ENCODE measurements at regions not wholly inside any gene's neighbourhood (a gene's known extent, or its start where the extent isn't known, plus 50 kb on each side); places are given as distances from the start of the nearest gene placed in this dataset.
A peak's percentile ranks its signal among the peaks of the same experiment; 100 is the strongest.

GRCh38 chr1:106960412-106960811 lies 96.1 kb upstream of the PRMT6 start:
- H3K9me3 Mint-ChIP-seq: no peaks in the 10 kb centered on the region
- H3K27ac Mint-ChIP-seq: no peak overlapping the region

GRCh38 chr1:106961646-106962045 lies 94.8 kb upstream of the PRMT6 start:
- Mint-ChIP-seq H3K27ac (no peak overlapping the region), H3K27me3 (peaks cover 0 to 3% of the 10 kb centered on the region in 2 donors), H3K4me3 (no peak overlapping the region), H3K9me3 (no peaks in the 10 kb centered on the region), H3K4me1 (no peaks in the 10 kb centered on the region), H3K36me3 (no peaks in the 10 kb centered on the region)
- ATAC-seq (replicated peaks): no peak
- DNase-seq: no peak

More at GRCh38 chr1:106960412-106960811, 96.1 kb upstream of the PRMT6 start:
- DNase-seq (no peak), ATAC-seq (replicated peaks) (no peak)
- Mint-ChIP-seq H3K27me3 (peaks cover 7 to 8% of the 10 kb centered on the region in 2 donors), H3K4me3 (no peak overlapping the region), H3K4me1 (no peaks in the 10 kb centered on the region), H3K36me3 (no peaks in the 10 kb centered on the region)

DNA sequence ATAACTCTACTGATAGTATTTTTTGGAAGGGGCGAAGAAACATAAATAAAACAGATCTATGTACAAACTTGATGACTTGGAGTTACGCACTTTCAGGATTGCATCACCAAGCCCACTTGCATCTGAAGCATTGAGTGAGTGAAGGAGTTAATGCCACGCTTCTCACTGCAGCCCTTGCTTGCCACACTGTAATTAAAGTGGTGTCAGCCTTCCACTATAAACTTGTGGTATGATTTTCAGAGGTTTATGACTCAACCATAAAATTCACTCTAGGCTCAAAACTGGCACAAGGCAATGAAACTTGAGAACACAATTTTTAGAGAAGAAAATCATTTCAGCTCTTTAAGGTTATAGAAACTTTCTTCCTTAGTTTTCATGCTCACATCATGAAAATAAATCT lies 93.9 kb upstream of the PRMT6 start:
- H3K9me3 Mint-ChIP-seq: no peaks in the 10 kb centered on the region
- H3K27ac Mint-ChIP-seq: no peak overlapping the region
- no peaks in the 10 kb centered on the region for H3K4me1 Mint-ChIP-seq
- H3K27me3 Mint-ChIP-seq: peaks cover 0 to 3% of the 10 kb centered on the region in 2 donors
- DNase-seq (no peak), ATAC-seq (replicated peaks) (no peak)
- no peak overlapping the region for H3K4me3 Mint-ChIP-seq
- no peaks in the 10 kb centered on the region for H3K36me3 Mint-ChIP-seq

DNA sequence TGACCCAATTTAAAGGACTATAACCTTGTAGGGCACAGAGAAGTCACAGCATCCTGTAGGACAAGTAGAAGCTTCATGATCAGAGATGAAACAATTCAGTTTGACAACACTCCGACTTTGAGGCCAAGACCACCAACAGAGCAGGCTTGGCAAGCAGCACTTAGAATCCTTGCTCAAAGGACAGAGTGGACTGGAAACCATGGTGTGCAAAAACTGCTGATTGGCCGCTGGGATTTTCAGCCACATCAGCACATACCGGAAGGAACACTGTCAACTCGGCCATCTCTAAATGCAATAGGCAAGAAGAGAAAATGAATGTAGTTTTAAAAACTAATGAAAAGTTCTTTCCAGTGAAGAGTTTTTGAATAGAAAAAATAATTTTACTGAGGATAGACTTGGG lies 92.0 kb upstream of the PRMT6 start:
- no peaks in the 10 kb centered on the region for H3K36me3 Mint-ChIP-seq
- H3K27me3 Mint-ChIP-seq: no peaks in the 10 kb centered on the region
- no peak overlapping the region for H3K27ac Mint-ChIP-seq
- DNase-seq (no peak), ATAC-seq (replicated peaks) (no peak)
- H3K9me3 Mint-ChIP-seq: no peaks in the 10 kb centered on the region
- no peak overlapping the region for H3K4me3 Mint-ChIP-seq
- no peaks in the 10 kb centered on the region for H3K4me1 Mint-ChIP-seq

- Mint-ChIP-seq H3K27me3 (no peaks in the 10 kb centered on the region), H3K36me3 (no peaks in the 10 kb centered on the region), H3K4me1 (no peaks in the 10 kb centered on the region), H3K9me3 (no peaks in the 10 kb centered on the region), H3K27ac (no peak overlapping the region), H3K4me3 (no peak overlapping the region)
- DNase-seq (no peak), ATAC-seq (replicated peaks) (no peak)
Observed at GRCh38 chr1:106968644-106969043, 87.8 kb upstream of the PRMT6 start.

GRCh38 chr1:106969731-106970130 lies 86.7 kb upstream of the PRMT6 start:
- ATAC-seq (replicated peaks) (no peak), DNase-seq (no peak)
- Mint-ChIP-seq H3K27me3 (no peaks in the 10 kb centered on the region), H3K4me3 (no peak overlapping the region), H3K9me3 (no peaks in the 10 kb centered on the region), H3K36me3 (no peaks in the 10 kb centered on the region), H3K27ac (no peak overlapping the region), H3K4me1 (no peaks in the 10 kb centered on the region)

DNA sequence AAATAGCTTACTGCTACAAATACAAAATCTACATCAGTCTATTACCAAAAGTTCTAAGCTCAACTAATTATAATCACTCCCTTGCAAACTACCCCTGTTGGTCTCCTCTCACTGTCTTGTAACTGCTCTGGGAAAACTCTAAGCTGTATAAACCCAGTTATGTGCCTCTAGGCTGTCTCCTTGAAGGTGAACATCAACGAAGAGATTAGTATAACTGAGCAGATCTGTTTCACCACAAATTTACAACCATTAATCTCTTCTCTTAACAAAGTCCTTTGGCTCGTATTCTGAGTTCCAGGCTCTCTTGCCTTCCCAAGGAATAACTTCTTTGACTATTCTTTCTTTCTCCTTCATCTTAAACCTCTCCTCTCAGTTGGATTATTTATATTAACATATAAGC lies 84.4 kb upstream of the PRMT6 start:
- no peaks in the 10 kb centered on the region for H3K4me1 Mint-ChIP-seq
- DNase-seq (no peak), ATAC-seq (replicated peaks) (no peak)
- H3K27me3 Mint-ChIP-seq: no peaks in the 10 kb centered on the region
- no peak overlapping the region for H3K4me3 Mint-ChIP-seq
- H3K9me3 Mint-ChIP-seq: no peaks in the 10 kb centered on the region
- H3K36me3 Mint-ChIP-seq: no peaks in the 10 kb centered on the region
- no peak overlapping the region for H3K27ac Mint-ChIP-seq

GRCh38 chr1:106975944-106976343 lies 80.5 kb upstream of the PRMT6 start:
- no peaks in the 10 kb centered on the region for H3K4me1 Mint-ChIP-seq
- no peaks in the 10 kb centered on the region for H3K36me3 Mint-ChIP-seq
- no peak overlapping the region for H3K27ac Mint-ChIP-seq
- H3K27me3 Mint-ChIP-seq: no peaks in the 10 kb centered on the region
- ATAC-seq (replicated peaks): no peak
- H3K9me3 Mint-ChIP-seq: no peaks in the 10 kb centered on the region
- no peak overlapping the region for H3K4me3 Mint-ChIP-seq
- DNase-seq: no peak

- H3K4me1 Mint-ChIP-seq: no peaks in the 10 kb centered on the region
- H3K36me3 Mint-ChIP-seq: no peaks in the 10 kb centered on the region
- no peak for ATAC-seq (replicated peaks)
- no peak overlapping the region for H3K4me3 Mint-ChIP-seq
- H3K9me3 Mint-ChIP-seq: no peaks in the 10 kb centered on the region
- H3K27ac Mint-ChIP-seq: no peak overlapping the region
- H3K27me3 Mint-ChIP-seq: no peaks in the 10 kb centered on the region
- DNase-seq: no peak
Observed at GRCh38 chr1:106978477-106979322, 77.8 kb upstream of the PRMT6 start.

DNA sequence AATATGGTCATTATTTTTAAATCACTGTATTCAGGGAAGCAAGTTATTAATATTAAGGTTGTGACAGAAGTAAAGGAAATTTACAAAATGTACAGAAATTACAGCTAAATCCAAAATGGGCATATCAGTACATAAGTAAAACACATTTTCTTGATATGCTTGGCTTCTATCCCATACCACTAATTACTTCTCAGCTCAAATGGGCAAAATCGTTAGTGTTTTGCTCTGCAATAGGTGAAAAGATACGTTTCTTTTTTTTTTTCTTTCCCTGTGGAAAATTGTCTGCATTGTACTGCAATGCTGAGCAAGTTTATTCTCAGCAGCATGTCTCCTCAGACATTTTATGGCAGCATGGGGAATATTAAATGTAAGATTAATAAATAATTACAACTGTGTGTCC lies 77.1 kb upstream of the PRMT6 start:
- H3K4me3 Mint-ChIP-seq: no peak overlapping the region

DNA sequence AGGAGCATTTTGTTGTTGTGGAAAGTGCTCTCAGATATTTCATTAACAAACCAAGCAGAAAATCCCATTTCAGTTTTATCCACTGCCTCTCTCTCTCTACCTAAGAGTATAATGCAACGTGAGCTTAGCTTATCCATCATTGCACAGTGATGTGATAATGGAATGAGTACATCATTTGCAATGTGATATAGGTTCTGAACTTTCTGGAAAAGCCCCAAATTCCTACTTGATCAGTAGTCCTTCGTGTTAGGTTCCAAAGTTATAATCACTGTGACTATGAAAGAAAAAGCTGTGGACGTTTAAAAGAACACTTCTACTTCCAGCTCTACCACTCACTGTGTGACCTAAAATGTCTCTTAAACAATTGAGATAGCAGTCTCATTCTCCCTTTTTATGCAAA lies 76.4 kb upstream of the PRMT6 start:
- peaks cover 0 to 3% of the 10 kb centered on the region in 2 donors for H3K27me3 Mint-ChIP-seq
- no peak overlapping the region for H3K4me3 Mint-ChIP-seq
- H3K4me1 Mint-ChIP-seq: no peaks in the 10 kb centered on the region
- H3K36me3 Mint-ChIP-seq: no peaks in the 10 kb centered on the region
- ATAC-seq (replicated peaks) (no peak), DNase-seq (no peak)
- no peaks in the 10 kb centered on the region for H3K9me3 Mint-ChIP-seq
- H3K27ac Mint-ChIP-seq: no peak overlapping the region

More for the DNA sequence above, 77.1 kb upstream of the PRMT6 start:
- no peaks in the 10 kb centered on the region for H3K4me1 Mint-ChIP-seq
- H3K27ac Mint-ChIP-seq: no peak overlapping the region
- no peaks in the 10 kb centered on the region for H3K27me3 Mint-ChIP-seq
- DNase-seq (no peak), ATAC-seq (replicated peaks) (no peak)
- no peaks in the 10 kb centered on the region for H3K9me3 Mint-ChIP-seq
- H3K36me3 Mint-ChIP-seq: no peaks in the 10 kb centered on the region

DNA sequence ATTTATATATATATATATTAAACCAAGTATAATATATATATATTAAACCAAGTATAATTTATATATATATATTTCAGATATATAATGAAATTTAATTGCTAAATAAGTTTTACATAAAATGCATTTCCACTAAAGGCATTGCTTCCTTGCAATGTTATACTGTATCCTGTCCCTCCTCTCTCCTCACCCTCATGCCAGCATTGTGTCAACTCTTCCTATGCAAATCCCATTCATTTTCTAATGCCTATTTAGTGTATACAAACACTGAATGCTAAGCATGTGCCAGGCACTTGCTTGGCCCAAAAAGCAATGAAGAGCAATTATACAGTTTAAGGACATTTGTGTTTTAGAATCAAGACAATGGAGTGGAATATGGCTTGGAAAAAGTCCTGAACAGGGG lies 71.7 kb upstream of the PRMT6 start:
- Mint-ChIP-seq H3K4me3 (no peak overlapping the region), H3K27ac (no peak overlapping the region), H3K27me3 (peaks cover 9 to 24% of the 10 kb centered on the region in 2 donors), H3K4me1 (peaks cover 4 to 6% of the 10 kb centered on the region in 2 donors), H3K9me3 (peaks cover 0 to 1% of the 10 kb centered on the region in 2 donors), H3K36me3 (no peaks in the 10 kb centered on the region)
- ATAC-seq (replicated peaks): no peak
- DNase-seq: no peak

DNA sequence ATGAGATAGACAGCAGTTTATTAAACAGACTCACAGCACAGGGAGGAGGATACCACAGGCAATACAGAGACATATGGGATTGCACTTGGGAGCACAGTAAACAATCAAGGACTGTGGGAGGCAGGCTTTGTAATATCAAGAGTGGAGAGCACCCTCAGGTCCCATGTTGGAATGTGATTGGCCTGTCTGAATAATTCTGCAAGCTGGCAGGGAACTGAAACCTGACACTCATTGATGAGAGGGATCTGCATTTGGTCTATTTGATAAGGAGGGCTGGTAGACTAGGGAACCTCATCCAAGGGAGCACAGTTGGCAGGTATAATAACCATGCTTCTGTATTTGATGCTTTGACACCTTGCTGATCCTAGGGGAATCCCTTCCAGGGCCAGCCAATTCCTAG lies 69.9 kb upstream of the PRMT6 start:
- Mint-ChIP-seq H3K27ac (no peak overlapping the region), H3K4me1 (peaks cover 4 to 6% of the 10 kb centered on the region in 2 donors), H3K27me3 (peaks cover 9 to 31% of the 10 kb centered on the region in 2 donors), H3K9me3 (peaks cover 0 to 1% of the 10 kb centered on the region in 2 donors), H3K4me3 (no peak overlapping the region), H3K36me3 (no peaks in the 10 kb centered on the region)
- DNase-seq: no peak
- peak in 1 of 2 donors; percentile 39 for ATAC-seq (replicated peaks)

DNA sequence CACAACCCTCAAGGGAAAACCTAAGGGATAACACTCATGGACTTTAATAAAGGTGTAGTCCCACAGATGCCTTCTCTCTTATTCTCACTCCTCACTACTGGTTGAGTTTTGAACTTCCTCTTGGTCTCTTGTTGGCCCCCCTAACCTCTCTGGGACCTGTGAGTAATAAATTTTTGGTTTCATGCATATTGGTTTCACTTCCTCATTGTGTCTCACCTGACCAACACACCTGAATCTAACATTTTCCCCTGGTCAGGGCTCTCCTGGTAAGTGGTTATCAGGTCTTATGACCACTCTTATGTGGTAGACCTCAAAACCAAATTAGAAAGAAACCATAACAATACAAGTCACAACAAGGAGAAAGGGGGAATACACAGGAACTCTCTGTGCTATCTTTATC lies 60.5 kb upstream of the PRMT6 start:
- Mint-ChIP-seq H3K27me3 (no peaks in the 10 kb centered on the region), H3K36me3 (peaks cover 0 to 2% of the 10 kb centered on the region in 2 donors), H3K4me1 (peaks cover 0 to 5% of the 10 kb centered on the region in 2 donors), H3K4me3 (no peak overlapping the region), H3K27ac (peak overlapping the region; percentile 42), H3K9me3 (peaks cover 7 to 9% of the 10 kb centered on the region in 2 donors)
- DNase-seq (peak; percentile 27), ATAC-seq (replicated peaks) (peak; percentile 88 to 94)

DNA sequence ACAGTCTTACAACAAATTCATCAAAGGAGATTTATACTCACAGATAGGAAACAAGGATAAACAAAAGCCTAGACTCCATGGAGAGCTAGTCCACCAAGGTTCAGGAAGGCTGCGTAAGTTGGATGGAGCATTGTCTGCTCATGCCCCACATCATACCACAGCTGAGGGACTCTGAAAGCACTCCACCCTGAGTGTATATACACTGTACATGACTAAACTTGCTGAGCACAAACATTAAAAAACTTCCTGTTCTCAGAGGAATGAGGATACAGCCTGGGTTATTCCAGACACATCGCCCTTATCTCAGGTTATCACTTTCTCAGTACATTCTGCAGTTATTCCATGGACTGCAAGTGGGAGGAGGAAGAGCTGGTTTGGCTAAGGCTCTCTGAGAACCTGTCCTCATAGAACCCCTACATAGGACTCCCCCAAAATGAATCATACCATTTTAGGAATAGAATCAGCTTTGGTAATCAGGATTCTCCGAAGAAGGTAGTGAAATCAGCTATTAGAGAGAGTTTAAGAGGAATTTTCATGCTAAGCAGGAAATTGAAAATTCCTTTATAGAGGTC lies 58.0 kb upstream of the PRMT6 start:
- Mint-ChIP-seq H3K4me1 (peaks cover 0 to 5% of the 10 kb centered on the region in 2 donors), H3K36me3 (peaks cover 0 to 2% of the 10 kb centered on the region in 2 donors)
- no peak for ATAC-seq (replicated peaks)

More for the DNA sequence above, 58.0 kb upstream of the PRMT6 start:
- Mint-ChIP-seq H3K9me3 (peaks cover 6 to 7% of the 10 kb centered on the region in 2 donors), H3K4me3 (no peak overlapping the region), H3K27ac (no peak overlapping the region), H3K27me3 (no peaks in the 10 kb centered on the region)
- DNase-seq: no peak

All from stimulated activated naive B cell treated with anti-CD40 and anti-IgM and Interleukin-4, amounts not matched to agents 10 μg/mL and 1 μg/mL and 100 μg/mL, for 72 hours (primary cell).